ENCODE measurements at regions not wholly inside any gene's neighbourhood (a gene's known extent, or its start where the extent isn't known, plus 50 kb on each side); places are given as distances from the start of the nearest gene placed in this dataset.

DNA sequence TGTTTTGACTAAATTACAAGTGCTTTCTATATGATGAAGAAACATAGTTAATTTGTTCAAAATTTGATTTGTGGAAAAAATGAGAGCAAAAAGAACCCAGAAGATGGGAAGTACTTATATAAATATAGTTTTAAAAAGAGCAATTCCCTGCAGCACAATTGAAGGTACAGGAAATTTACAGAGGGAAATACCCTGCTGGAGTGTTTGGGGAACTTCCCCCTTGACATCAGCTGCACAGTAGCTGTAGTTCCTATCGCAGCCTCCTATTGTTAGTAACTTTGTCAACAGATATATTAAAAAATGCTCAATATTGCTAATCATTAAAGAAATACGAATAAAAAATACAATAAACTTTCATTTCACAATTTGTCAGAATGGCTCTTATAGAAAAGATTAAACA is 1118.8 kb upstream of the ZEB2 start:
- Mint-ChIP-seq H3K4me1 (no peaks in the 10 kb centered on the region), H3K4me3 (no peak overlapping the region), H3K27me3 (ENCODE audit: low read depth) (no peaks in the 10 kb centered on the region), H3K36me3 (no peaks in the 10 kb centered on the region), H3K9me3 (peaks cover 7% of the 10 kb centered on the region), H3K27ac (no peak overlapping the region)
- no peak for DNase-seq (ENCODE audit: low spot score in 2 of 2, unreplicated experiment in 2 of 2)
- TF ChIP-seq, protein P1, sequence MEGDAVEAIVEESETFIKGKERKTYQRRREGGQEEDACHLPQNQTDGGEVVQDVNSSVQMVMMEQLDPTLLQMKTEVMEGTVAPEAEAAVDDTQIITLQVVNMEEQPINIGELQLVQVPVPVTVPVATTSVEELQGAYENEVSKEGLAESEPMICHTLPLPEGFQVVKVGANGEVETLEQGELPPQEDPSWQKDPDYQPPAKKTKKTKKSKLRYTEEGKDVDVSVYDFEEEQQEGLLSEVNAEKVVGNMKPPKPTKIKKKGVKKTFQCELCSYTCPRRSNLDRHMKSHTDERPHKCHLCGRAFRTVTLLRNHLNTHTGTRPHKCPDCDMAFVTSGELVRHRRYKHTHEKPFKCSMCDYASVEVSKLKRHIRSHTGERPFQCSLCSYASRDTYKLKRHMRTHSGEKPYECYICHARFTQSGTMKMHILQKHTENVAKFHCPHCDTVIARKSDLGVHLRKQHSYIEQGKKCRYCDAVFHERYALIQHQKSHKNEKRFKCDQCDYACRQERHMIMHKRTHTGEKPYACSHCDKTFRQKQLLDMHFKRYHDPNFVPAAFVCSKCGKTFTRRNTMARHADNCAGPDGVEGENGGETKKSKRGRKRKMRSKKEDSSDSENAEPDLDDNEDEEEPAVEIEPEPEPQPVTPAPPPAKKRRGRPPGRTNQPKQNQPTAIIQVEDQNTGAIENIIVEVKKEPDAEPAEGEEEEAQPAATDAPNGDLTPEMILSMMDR (IDR thresholded peaks at IDR 0.05; ENCODE audit: unreplicated experiment): no peak

DNA sequence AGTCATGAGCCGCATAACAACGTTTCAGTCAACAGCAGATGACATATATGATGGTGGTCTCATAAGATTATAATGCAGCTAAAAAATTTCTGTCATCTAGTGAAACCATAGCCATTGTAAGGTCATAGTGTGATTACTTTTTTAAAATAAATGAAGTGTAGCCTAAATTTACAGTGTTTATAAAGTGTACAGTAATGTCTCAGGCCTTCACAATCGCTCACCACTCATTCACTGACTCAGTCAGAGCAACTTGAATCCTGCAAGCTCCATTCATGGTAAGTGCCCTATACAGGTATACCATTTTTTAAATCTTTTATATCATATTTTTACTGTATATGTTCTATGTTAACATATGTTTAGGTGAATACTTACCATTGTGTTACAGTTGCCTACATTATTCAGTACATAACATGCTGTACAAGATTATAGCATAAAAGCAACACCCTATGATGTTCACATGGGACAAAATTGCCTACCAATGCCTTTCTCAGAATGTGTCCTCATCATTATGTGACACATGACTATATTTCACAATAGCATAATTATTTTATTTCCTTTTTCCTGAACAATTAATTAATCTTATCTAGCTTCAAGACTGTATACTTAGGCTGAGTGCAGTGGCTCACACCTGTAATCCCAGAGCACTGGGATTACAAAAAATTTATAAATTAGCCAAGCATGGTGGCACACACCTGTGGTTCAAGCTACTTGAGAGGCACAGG is 1115.9 kb upstream of the ZEB2 start:
- TF ChIP-seq, protein P1 (IDR thresholded peaks at IDR 0.05; ENCODE audit: unreplicated experiment): no peak
- H3K27me3 Mint-ChIP-seq (ENCODE audit: low read depth): no peaks in the 10 kb centered on the region
- no peaks in the 10 kb centered on the region for H3K36me3 Mint-ChIP-seq
- no peak overlapping the region for H3K27ac Mint-ChIP-seq
- H3K9me3 Mint-ChIP-seq: peaks cover 7% of the 10 kb centered on the region
- H3K4me3 Mint-ChIP-seq: no peak overlapping the region
- DNase-seq (ENCODE audit: low spot score in 2 of 2, unreplicated experiment in 2 of 2): no peak
- no peaks in the 10 kb centered on the region for H3K4me1 Mint-ChIP-seq

DNA sequence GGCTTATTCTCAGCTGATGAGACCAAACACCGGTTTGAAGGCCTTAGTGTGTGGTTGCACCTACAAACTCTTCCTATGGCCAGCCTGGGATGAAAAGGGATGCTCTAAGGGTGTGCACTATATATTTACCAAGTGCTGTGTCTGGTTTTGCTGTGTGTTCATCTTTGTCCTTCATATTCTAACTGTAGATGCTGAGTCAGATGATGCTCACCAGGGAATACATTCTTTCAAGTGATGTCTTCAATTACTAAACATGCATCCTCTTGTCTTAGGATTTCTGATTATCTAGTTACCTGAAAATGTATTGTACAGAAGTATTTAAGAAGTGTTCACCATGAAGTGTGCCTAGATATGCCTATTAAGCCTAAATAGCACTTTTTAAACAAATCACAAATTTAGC is 1111.6 kb upstream of the ZEB2 start:
- TF ChIP-seq, protein P1 (IDR thresholded peaks at IDR 0.05; ENCODE audit: unreplicated experiment): no peak
- H3K27me3 Mint-ChIP-seq (ENCODE audit: low read depth): no peaks in the 10 kb centered on the region

DNA sequence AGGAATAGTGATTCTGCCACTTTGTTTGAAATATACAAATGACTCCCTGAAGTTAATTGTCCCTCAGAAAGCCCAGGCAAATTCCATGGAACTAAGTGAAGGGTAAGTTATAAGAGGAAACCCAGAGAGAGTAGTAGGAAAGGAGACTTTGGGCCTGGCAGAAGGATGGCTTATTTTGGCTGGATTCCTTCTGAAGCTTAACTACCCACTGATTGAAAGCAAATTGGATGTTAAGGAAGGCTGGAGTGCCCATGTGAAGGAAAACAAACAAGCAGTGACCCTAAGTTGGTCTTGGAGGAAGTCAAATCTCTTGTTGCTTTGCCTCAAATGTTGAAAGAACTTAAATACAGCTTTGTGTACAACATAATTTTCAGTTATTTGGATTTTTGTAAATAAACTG is 1106.4 kb upstream of the ZEB2 start:
- H3K9me3 Mint-ChIP-seq: peaks cover 4% of the 10 kb centered on the region
- no peak overlapping the region for H3K27ac Mint-ChIP-seq

More for the DNA sequence above, 1111.6 kb upstream of the ZEB2 start:
- H3K36me3 Mint-ChIP-seq: no peaks in the 10 kb centered on the region
- H3K4me1 Mint-ChIP-seq: no peaks in the 10 kb centered on the region
- no peak overlapping the region for H3K27ac Mint-ChIP-seq
- no peak overlapping the region for H3K4me3 Mint-ChIP-seq
- no peaks in the 10 kb centered on the region for H3K9me3 Mint-ChIP-seq
- DNase-seq (ENCODE audit: low spot score in 2 of 2, unreplicated experiment in 2 of 2): no peak

DNA sequence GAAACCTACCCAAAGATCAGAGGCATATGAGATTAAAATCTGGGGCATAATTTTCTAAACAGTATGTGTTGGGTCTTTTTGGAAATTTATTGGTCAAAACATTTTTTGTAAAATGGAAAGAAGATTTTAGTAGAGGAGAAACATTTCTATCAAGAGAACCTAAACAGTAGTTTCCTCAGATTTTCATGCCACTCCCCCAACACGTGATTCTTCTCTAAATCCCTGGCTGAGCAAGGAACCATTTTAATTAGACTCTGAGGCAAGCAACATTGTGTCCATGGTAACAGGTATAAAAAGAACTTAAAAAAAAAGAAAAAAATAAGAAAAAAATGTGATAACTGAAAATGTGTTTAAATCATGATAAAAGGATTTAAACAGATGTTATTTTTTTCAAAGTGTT is 1105.2 kb upstream of the ZEB2 start:
- H3K4me3 Mint-ChIP-seq: no peak overlapping the region
- TF ChIP-seq, protein P1 (IDR thresholded peaks at IDR 0.05; ENCODE audit: unreplicated experiment): no peak
- H3K27me3 Mint-ChIP-seq (ENCODE audit: low read depth): no peaks in the 10 kb centered on the region
- H3K36me3 Mint-ChIP-seq: no peaks in the 10 kb centered on the region
- peaks cover 4% of the 10 kb centered on the region for H3K9me3 Mint-ChIP-seq
- H3K27ac Mint-ChIP-seq: no peak overlapping the region
- no peaks in the 10 kb centered on the region for H3K4me1 Mint-ChIP-seq
- DNase-seq (ENCODE audit: low spot score in 2 of 2, unreplicated experiment in 2 of 2): no peak

More for the DNA sequence above, 1106.4 kb upstream of the ZEB2 start:
- Mint-ChIP-seq H3K4me3 (no peak overlapping the region), H3K4me1 (no peaks in the 10 kb centered on the region), H3K27me3 (ENCODE audit: low read depth) (no peaks in the 10 kb centered on the region), H3K36me3 (no peaks in the 10 kb centered on the region)
- no peak for DNase-seq (ENCODE audit: low spot score in 2 of 2, unreplicated experiment in 2 of 2)
- TF ChIP-seq, protein P1 (IDR thresholded peaks at IDR 0.05; ENCODE audit: unreplicated experiment): no peak

Measured in mesothelial cell of epicardium (in vitro differentiated cells).